Mesendoderm (in vitro differentiated cells): ENCODE measurements at regions not wholly inside any gene's neighbourhood (a gene's known extent, or its start where the extent isn't known, plus 50 kb on each side); places are given as distances from the start of the nearest gene placed in this dataset.
"Not testable (repeated sequence)": the region's sequence is repeated elsewhere in the genome, so short reads cannot be mapped to it uniquely, and the experiment has no call there.

Experiments used
- DNase-seq: peaks from one replicate; pipeline ENCODE4 v3.0.0; 2013
- H2AK5ac ChIP-seq: 2 replicates; pipeline ENCODE4 v1.6.1; 2013; ENCODE audit warnings: low read length, inconsistent platforms
- H2BK120ac ChIP-seq: 2 replicates; pipeline ENCODE4 v1.6.1; 2013; ENCODE audit warnings: low read depth, mild to moderate bottlenecking, low read length, moderate library complexity, mixed read lengths
- H2BK15ac ChIP-seq: replicated peaks from 2 replicates; pipeline ENCODE4 v1.6.1; 2013; ENCODE audit warnings: low read depth, mild to moderate bottlenecking, moderate library complexity
- H2BK5ac ChIP-seq: 2 replicates; pipeline ENCODE4 v1.6.1; 2013; ENCODE audit warnings: low read length, inconsistent platforms
- H3K18ac ChIP-seq: 2 replicates; pipeline ENCODE4 v1.6.1; 2013; ENCODE audit warnings: mild to moderate bottlenecking, low read length, mixed read lengths
- H3K23ac ChIP-seq: one replicate; pipeline ENCODE4 v1.6.1; 2013; ENCODE audit warnings: low read length
- H3K27ac ChIP-seq: 2 replicates; pipeline ENCODE4 v1.5.1; 2013; ENCODE audit warnings: low read depth, mild to moderate bottlenecking, inconsistent platforms, low read length, moderate library complexity
- H3K27me3 ChIP-seq: 2 replicates; pipeline ENCODE4 v1.6.1; 2013; ENCODE audit warnings: low read length, control low read depth, mild to moderate bottlenecking, inconsistent platforms; ENCODE audit not compliant: insufficient read depth, poor library complexity
- H3K36me3 ChIP-seq: 2 replicates; pipeline ENCODE4 v1.6.1; 2013; ENCODE audit warnings: low read length, inconsistent platforms; ENCODE audit not compliant: control insufficient read depth, insufficient read depth
- H3K4ac ChIP-seq: one replicate; pipeline ENCODE4 v1.6.1; 2013; ENCODE audit warnings: low read depth, mild to moderate bottlenecking, low read length, moderate library complexity
- H3K4me1 ChIP-seq: 2 replicates; pipeline ENCODE4 v1.6.1; 2013; ENCODE audit warnings: low read depth, low read length, inconsistent platforms; ENCODE audit not compliant: control insufficient read depth
- H3K4me2 ChIP-seq: 2 replicates; pipeline ENCODE4 v1.6.1; 2013; ENCODE audit warnings: low read length
- H3K4me3 ChIP-seq: 2 replicates; pipeline ENCODE4 v1.5.1; 2013; ENCODE audit warnings: mild to moderate bottlenecking, low read length
- H3K56ac ChIP-seq: one replicate; pipeline ENCODE4 v1.6.1; 2013; ENCODE audit warnings: low read length
- H3K79me1 ChIP-seq: 2 replicates; pipeline ENCODE4 v1.6.1; 2013; ENCODE audit warnings: low read length, inconsistent platforms
- H3K79me2 ChIP-seq: 2 replicates; pipeline ENCODE4 v1.6.1; 2013; ENCODE audit warnings: mild to moderate bottlenecking, low read length; ENCODE audit not compliant: control insufficient read depth, insufficient read depth
- H3K9ac ChIP-seq: 2 replicates; pipeline ENCODE4 v1.6.1; 2013; ENCODE audit warnings: low read length, inconsistent platforms
- H4K5ac ChIP-seq: one replicate; pipeline ENCODE4 v1.6.1; 2013; ENCODE audit warnings: low read length
- H4K8ac ChIP-seq: one replicate; pipeline ENCODE4 v1.6.1; 2013; ENCODE audit warnings: low read depth, mild to moderate bottlenecking, control low read depth, low read length, moderate library complexity
- WGBS: extraction: QIAGEN DNeasy Blood & Tissue Kit; methylation state at CpG from one replicate; pipeline ENCODE4 v1.1.7; 2013; ENCODE audit warnings: low lambda C conversion rate, missing lambda C conversion rate; ENCODE audit not compliant: insufficient coverage; ENCODE audit errors: extremely low coverage; 5-methylcytosine and 5-hydroxymethylcytosine counted together

GRCh38 chr9:129552064-129552463 is 68.8 kb downstream of the C9orf50 start:
- Histone ChIP-seq H3K4me1 (peaks cover 8% of the 10 kb centered on the region), H3K4ac (no peak overlapping the region), H3K56ac (no peak overlapping the region), H3K23ac (no peak overlapping the region), H3K27me3 (no peaks in the 10 kb centered on the region), H3K36me3 (no peaks in the 10 kb centered on the region), H3K4me3 (no peak overlapping the region), H2BK120ac (no peak overlapping the region), H3K79me1 (no peaks in the 10 kb centered on the region), H4K8ac (no peak overlapping the region), H4K5ac (no peak overlapping the region), H3K79me2 (no peaks in the 10 kb centered on the region), H3K27ac (no peak overlapping the region), H2BK5ac (no peak overlapping the region), H2BK15ac (no peak overlapping the region), H3K9ac (no peak overlapping the region), H2AK5ac (no peak overlapping the region), H3K18ac (no peak overlapping the region), H3K4me2 (no peak overlapping the region)
- DNase-seq: no peak
- WGBS: no CpG with 5 or more reads among the region's 6 CpGs

- Histone ChIP-seq H3K79me1 (no peaks in the 10 kb centered on the region), H4K5ac (no peak overlapping the region), H3K4ac (no peak overlapping the region), H3K9ac (no peak overlapping the region), H2BK5ac (no peak overlapping the region), H3K27me3 (no peaks in the 10 kb centered on the region), H3K18ac (no peak overlapping the region), H3K4me2 (no peak overlapping the region), H3K4me3 (no peak overlapping the region), H2AK5ac (no peak overlapping the region), H3K79me2 (no peaks in the 10 kb centered on the region), H2BK120ac (no peak overlapping the region), H4K8ac (no peak overlapping the region), H3K27ac (no peak overlapping the region), H3K36me3 (no peaks in the 10 kb centered on the region), H3K23ac (no peak overlapping the region), H2BK15ac (no peak overlapping the region), H3K56ac (no peak overlapping the region), H3K4me1 (peaks cover 4% of the 10 kb centered on the region)
- no CpG with 5 or more reads among the region's 3 CpGs for WGBS
- no peak for DNase-seq
These were observed 69.4 kb downstream of the C9orf50 start for GRCh38 chr9:129551393-129551973.

GRCh38 chr9:129550977-129551376 is 69.9 kb downstream of the C9orf50 start:
- DNase-seq, H4K8ac ChIP-seq, H3K27me3 ChIP-seq: not testable (repeated sequence)

GRCh38 chr9:129550199-129550839 is 70.6 kb downstream of the C9orf50 start:
- WGBS: no CpG with 5 or more reads among the region's 51 CpGs
- peak overlapping the region; percentile 75 for H3K4ac ChIP-seq

More at GRCh38 chr9:129550977-129551376, 69.9 kb downstream of the C9orf50 start:
- H3K79me1 ChIP-seq, H3K9ac ChIP-seq, H3K56ac ChIP-seq, H3K27ac ChIP-seq, H3K4me2 ChIP-seq, H3K4me1 ChIP-seq, H2BK15ac ChIP-seq, H3K79me2 ChIP-seq, H3K4ac ChIP-seq, H3K36me3 ChIP-seq, H3K23ac ChIP-seq, H3K18ac ChIP-seq, H3K4me3 ChIP-seq, H2AK5ac ChIP-seq, H2BK5ac ChIP-seq, H2BK120ac ChIP-seq, H4K5ac ChIP-seq: not testable (repeated sequence)
- whole genome bisulfite sequencing: no CpG with 5 or more reads among the region's 11 CpGs

GRCh38 chr9:129549684-129550083 is 71.2 kb downstream of the C9orf50 start:
- no peak overlapping the region for H4K5ac ChIP-seq
- peaks cover 4% of the 10 kb centered on the region for H3K4me1 ChIP-seq
- H2AK5ac ChIP-seq: no peak overlapping the region
- H3K4me2 ChIP-seq: peak overlapping the region; percentile 52
- no CpG with 5 or more reads among the region's 30 CpGs for WGBS
- H3K36me3 ChIP-seq: no peaks in the 10 kb centered on the region
- H4K8ac ChIP-seq: no peak overlapping the region
- H3K79me1 ChIP-seq: no peaks in the 10 kb centered on the region
- H3K4ac ChIP-seq: peak overlapping the region; percentile 75
- no peaks in the 10 kb centered on the region for H3K27me3 ChIP-seq
- H2BK5ac ChIP-seq: no peak overlapping the region
- peak overlapping the region; percentile 68 for H3K9ac ChIP-seq
- peak overlapping the region; percentile 89 for H3K56ac ChIP-seq
- H2BK120ac ChIP-seq: peak overlapping the region; percentile 10
- H3K4me3 ChIP-seq: peak overlapping the region; percentile 15
- no peaks in the 10 kb centered on the region for H3K79me2 ChIP-seq
- no peak overlapping the region for H2BK15ac ChIP-seq
- DNase-seq: no peak
- H3K18ac ChIP-seq: peak overlapping the region; percentile 86
- no peak overlapping the region for H3K27ac ChIP-seq
- no peak overlapping the region for H3K23ac ChIP-seq

More at GRCh38 chr9:129550199-129550839, 70.6 kb downstream of the C9orf50 start:
- H3K27ac ChIP-seq: no peak overlapping the region
- no peak overlapping the region for H2BK15ac ChIP-seq
- H3K4me2 ChIP-seq: peak overlapping the region; percentile 56
- peak; percentile 58 for DNase-seq
- H2AK5ac ChIP-seq: no peak overlapping the region
- H3K79me1 ChIP-seq: no peaks in the 10 kb centered on the region
- H3K4me3 ChIP-seq: peak overlapping the region; percentile 25
- H3K18ac ChIP-seq: peak overlapping the region; percentile 86
- H3K56ac ChIP-seq: peak overlapping the region; percentile 89
- H4K8ac ChIP-seq: no peak overlapping the region
- H4K5ac ChIP-seq: no peak overlapping the region
- H3K27me3 ChIP-seq: no peaks in the 10 kb centered on the region
- no peak overlapping the region for H3K23ac ChIP-seq
- peak overlapping the region; percentile 68 for H3K9ac ChIP-seq
- H3K4me1 ChIP-seq: peaks cover 4% of the 10 kb centered on the region
- no peaks in the 10 kb centered on the region for H3K36me3 ChIP-seq
- no peaks in the 10 kb centered on the region for H3K79me2 ChIP-seq
- H2BK120ac ChIP-seq: peak overlapping the region; percentile 54
- H2BK5ac ChIP-seq: peak overlapping the region; percentile 50
